Activated naive CD4-positive, alpha-beta T cell treated with anti-CD3 and anti-CD28 coated beads for 36 hours (primary cell): ENCODE measurements at regions not wholly inside any gene's neighbourhood (a gene's known extent, or its start where the extent isn't known, plus 50 kb on each side); places are given as distances from the start of the nearest gene placed in this dataset.
A peak's percentile ranks its signal among the peaks of the same experiment; 100 is the strongest.
"Not testable (repeated sequence)": the region's sequence is repeated elsewhere in the genome, so short reads cannot be mapped to it uniquely, and the experiment has no call there.

Experiments
- CTCF ChIA-PET: fragments of 350-600 bp; sonication (Branson Sonifier 250); formaldehyde crosslinking; loops from one replicate; lab custom pipeline; 2021; ENCODE audit warnings: antibody characterized with exemption; lab: Charles Lee
- DNase-seq: peaks from one replicate; pipeline ENCODE4 v3.0.0-alpha.2; 2020
- H3K27ac Mint-ChIP-seq: one replicate; pipeline ENCODE4 v1.8.0; 2021; ENCODE audit warnings: mild to moderate bottlenecking, mixed read lengths
- H3K27me3 Mint-ChIP-seq: one replicate; pipeline ENCODE4 v1.8.0; 2021; ENCODE audit warnings: low read depth, mixed read lengths
- H3K36me3 Mint-ChIP-seq: one replicate; pipeline ENCODE4 v1.8.0; 2021; ENCODE audit warnings: low read depth, mixed read lengths
- H3K4me1 Mint-ChIP-seq: one replicate; pipeline ENCODE4 v1.8.0; 2021; ENCODE audit warnings: low read depth, mixed read lengths
- H3K4me3 Mint-ChIP-seq: one replicate; pipeline ENCODE4 v1.8.0; 2021; ENCODE audit warnings: mild to moderate bottlenecking, moderate library complexity, mixed read lengths
- H3K9me3 Mint-ChIP-seq: one replicate; pipeline ENCODE4 v1.8.0; 2021; ENCODE audit warnings: mixed read lengths
- intact Hi-C: fragments of 100-400 bp; cut with micrococcal nuclease; formaldehyde crosslinking; loops from one replicate; pipeline ENCODE4 v1.15.1; 2023

GRCh38 chr21:24436236-24436635, 1171.0 kb downstream of the MRPL39 start:
- Mint-ChIP-seq H3K27me3 (no peaks in the 10 kb centered on the region), H3K36me3 (peaks cover 17% of the 10 kb centered on the region), H3K27ac (no peak overlapping the region), H3K9me3 (peaks cover 12% of the 10 kb centered on the region), H3K4me1 (peaks cover 2% of the 10 kb centered on the region), H3K4me3 (no peak overlapping the region)
- intact Hi-C loops: no loop called here
- CTCF ChIA-PET: no interaction called here
- no peak for DNase-seq

GRCh38 chr21:24428591-24429199, 1178.6 kb downstream of the MRPL39 start:
- H3K36me3 Mint-ChIP-seq: no peaks in the 10 kb centered on the region
- peak overlapping the region; percentile 87 for H3K27ac Mint-ChIP-seq
- no peaks in the 10 kb centered on the region for H3K9me3 Mint-ChIP-seq
- CTCF ChIA-PET: no interaction called here
- intact Hi-C loops: loop anchor here (5.0 kb wide), 2 partner anchors 136 to 1134 kb away; no protein-coding TSS in a partner anchor
- H3K27me3 Mint-ChIP-seq: no peaks in the 10 kb centered on the region
- H3K4me1 Mint-ChIP-seq: peaks cover 8% of the 10 kb centered on the region
- peak; percentile 22 for DNase-seq
- H3K4me3 Mint-ChIP-seq: peak overlapping the region; percentile 79

GRCh38 chr21:24424776-24425175, 1182.5 kb downstream of the MRPL39 start:
- Mint-ChIP-seq H3K27me3 (no peaks in the 10 kb centered on the region), H3K36me3 (no peaks in the 10 kb centered on the region), H3K27ac (no peak overlapping the region), H3K9me3 (peaks cover 6% of the 10 kb centered on the region), H3K4me3 (no peak overlapping the region), H3K4me1 (peaks cover 4% of the 10 kb centered on the region)
- DNase-seq: no peak
- CTCF ChIA-PET: no interaction called here
- intact Hi-C loops: loop anchor here (5.0 kb wide), 2 partner anchors 132 to 1138 kb away; no protein-coding TSS in a partner anchor

- Mint-ChIP-seq H3K4me1 (peaks cover 2% of the 10 kb centered on the region), H3K4me3 (no peak overlapping the region), H3K9me3 (peaks cover 12% of the 10 kb centered on the region), H3K36me3 (no peaks in the 10 kb centered on the region), H3K27ac (no peak overlapping the region), H3K27me3 (no peaks in the 10 kb centered on the region)
- intact Hi-C loops: no loop called here
- DNase-seq: no peak
- CTCF ChIA-PET: no interaction called here
Observed at GRCh38 chr21:24423546-24423945, 1183.7 kb downstream of the MRPL39 start.

- DNase-seq: no peak
- no peak overlapping the region for H3K4me3 Mint-ChIP-seq
- H3K27me3 Mint-ChIP-seq: no peaks in the 10 kb centered on the region
- CTCF ChIA-PET: no interaction called here
- H3K9me3 Mint-ChIP-seq: peaks cover 17% of the 10 kb centered on the region
- H3K4me1 Mint-ChIP-seq: no peaks in the 10 kb centered on the region
- intact Hi-C loops: no loop called here
- H3K27ac Mint-ChIP-seq: no peak overlapping the region
- H3K36me3 Mint-ChIP-seq: no peaks in the 10 kb centered on the region
Observed at GRCh38 chr21:24420689-24421088, 1186.6 kb downstream of the MRPL39 start.

GRCh38 chr21:24419641-24420040, 1187.6 kb downstream of the MRPL39 start:
- H3K27ac Mint-ChIP-seq, H3K4me3 Mint-ChIP-seq, H3K27me3 Mint-ChIP-seq, H3K36me3 Mint-ChIP-seq, H3K4me1 Mint-ChIP-seq, DNase-seq, intact Hi-C loops: not testable (repeated sequence)
- H3K9me3 Mint-ChIP-seq: peaks cover 17% of the 10 kb centered on the region
- CTCF ChIA-PET: interaction anchor here (0.6 kb wide), 1 partner anchor 19 kb away, joined by 3 read pairs; no protein-coding TSS in a partner anchor

- H3K27ac Mint-ChIP-seq: no peak overlapping the region
- H3K4me1 Mint-ChIP-seq: no peaks in the 10 kb centered on the region
- H3K27me3 Mint-ChIP-seq: no peaks in the 10 kb centered on the region
- intact Hi-C loops: no loop called here
- CTCF ChIA-PET: interaction anchor here (0.6 kb wide), 1 partner anchor 341 kb away, joined by 3 read pairs; no protein-coding TSS in a partner anchor
- no peaks in the 10 kb centered on the region for H3K36me3 Mint-ChIP-seq
- no peak overlapping the region for H3K4me3 Mint-ChIP-seq
- no peak for DNase-seq
- H3K9me3 Mint-ChIP-seq: peaks cover 17% of the 10 kb centered on the region
Observed at GRCh38 chr21:24418671-24419070, 1188.6 kb downstream of the MRPL39 start.

- intact Hi-C loops: no loop called here
- H3K4me1 Mint-ChIP-seq: no peaks in the 10 kb centered on the region
Observed at GRCh38 chr21:24411429-24411828, 1195.9 kb downstream of the MRPL39 start.

GRCh38 chr21:24403221-24403620, 1204.1 kb downstream of the MRPL39 start:
- Mint-ChIP-seq H3K36me3 (no peaks in the 10 kb centered on the region), H3K4me3 (no peak overlapping the region), H3K4me1 (no peaks in the 10 kb centered on the region), H3K27me3 (no peaks in the 10 kb centered on the region), H3K9me3 (no peaks in the 10 kb centered on the region), H3K27ac (no peak overlapping the region)
- intact Hi-C loops: no loop called here
- DNase-seq: no peak
- CTCF ChIA-PET: no interaction called here

More at GRCh38 chr21:24411429-24411828, 1195.9 kb downstream of the MRPL39 start:
- no peaks in the 10 kb centered on the region for H3K9me3 Mint-ChIP-seq
- no peaks in the 10 kb centered on the region for H3K27me3 Mint-ChIP-seq
- H3K4me3 Mint-ChIP-seq: no peak overlapping the region
- no peak for DNase-seq
- H3K36me3 Mint-ChIP-seq: no peaks in the 10 kb centered on the region
- CTCF ChIA-PET: no interaction called here
- no peak overlapping the region for H3K27ac Mint-ChIP-seq

- Mint-ChIP-seq H3K4me1 (no peaks in the 10 kb centered on the region), H3K4me3 (no peak overlapping the region), H3K27me3 (no peaks in the 10 kb centered on the region), H3K36me3 (no peaks in the 10 kb centered on the region), H3K9me3 (no peaks in the 10 kb centered on the region), H3K27ac (no peak overlapping the region)
- CTCF ChIA-PET: no interaction called here
- intact Hi-C loops: no loop called here
- no peak for DNase-seq
Observed at GRCh38 chr21:24395320-24395923, 1211.9 kb downstream of the MRPL39 start.

GRCh38 chr21:24375201-24375600, 1232.1 kb downstream of the MRPL39 start:
- H3K4me3 Mint-ChIP-seq: no peak overlapping the region
- H3K27me3 Mint-ChIP-seq: no peaks in the 10 kb centered on the region
- H3K9me3 Mint-ChIP-seq: peaks cover 2% of the 10 kb centered on the region
- CTCF ChIA-PET: interaction anchor here (0.8 kb wide), 1 partner anchor 259 kb away, joined by 3 read pairs; no protein-coding TSS in a partner anchor
- H3K27ac Mint-ChIP-seq: no peak overlapping the region
- intact Hi-C loops: loop anchor here (2.0 kb wide), 1 partner anchor 1012 kb away; no protein-coding TSS in a partner anchor
- peak; percentile 46 for DNase-seq
- no peaks in the 10 kb centered on the region for H3K4me1 Mint-ChIP-seq
- H3K36me3 Mint-ChIP-seq: no peaks in the 10 kb centered on the region

- Mint-ChIP-seq H3K27ac (no peak overlapping the region), H3K36me3 (no peaks in the 10 kb centered on the region), H3K4me3 (no peak overlapping the region), H3K9me3 (peaks cover 2% of the 10 kb centered on the region), H3K4me1 (no peaks in the 10 kb centered on the region), H3K27me3 (no peaks in the 10 kb centered on the region)
- CTCF ChIA-PET: interaction anchor here (0.6 kb wide), 1 partner anchor 176 kb away, joined by 3 read pairs; no protein-coding TSS in a partner anchor
- DNase-seq: no peak
- intact Hi-C loops: no loop called here
Observed at GRCh38 chr21:24372506-24372905, 1234.8 kb downstream of the MRPL39 start.

GRCh38 chr21:24369746-24370145, 1237.5 kb downstream of the MRPL39 start:
- no peaks in the 10 kb centered on the region for H3K4me1 Mint-ChIP-seq
- H3K27me3 Mint-ChIP-seq: peaks cover 2% of the 10 kb centered on the region
- intact Hi-C loops: no loop called here
- no peaks in the 10 kb centered on the region for H3K36me3 Mint-ChIP-seq
- H3K27ac Mint-ChIP-seq: no peak overlapping the region
- no peak overlapping the region for H3K4me3 Mint-ChIP-seq
- H3K9me3 Mint-ChIP-seq: peaks cover 2% of the 10 kb centered on the region
- CTCF ChIA-PET: no interaction called here
- DNase-seq: no peak
